Sigmoid colon (tissue), 6 donors: ENCODE measurements at regions not wholly inside any gene's neighbourhood (a gene's known extent, or its start where the extent isn't known, plus 50 kb on each side); places are given as distances from the start of the nearest gene placed in this dataset.

Experiments used
- DNase-seq: peaks from one replicate; pipeline ENCODE4 v3.0.0-alpha.2; 2019
- H3K27ac ChIP-seq, 4 donors: fragments of 200-600 bp; sonication (generic); one replicate each; pipeline ENCODE4 v1.5.1; 2016 to 2019; ENCODE audit warnings: mild to moderate bottlenecking in 1 of 4
- H3K27me3 ChIP-seq, 3 donors: fragments of 200-600 bp; sonication (generic); one replicate each; pipeline ENCODE4 v1.5.1; 2019; ENCODE audit warnings: mild to moderate bottlenecking in 1 of 3
- H3K36me3 ChIP-seq, 4 donors: fragments of 200-600 bp; sonication (generic); one replicate each; pipeline ENCODE4 v1.5.1; 2016 to 2019
- H3K4me1 ChIP-seq, 4 donors: fragments of 200-600 bp; sonication (generic); one replicate each; pipeline ENCODE4 v1.5.1; 2017 to 2019
- H3K4me3 ChIP-seq, 4 donors: fragments of 200-600 bp; sonication (generic); one replicate each; pipeline ENCODE4 v1.5.1; 2017 to 2019; ENCODE audit warnings: mild to moderate bottlenecking in 2 of 4, moderate library complexity in 1 of 4
- H3K9me3 ChIP-seq, 4 donors: fragments of 200-600 bp in 3 of 4; sonication (generic) in 3 of 4; one replicate each; pipeline versions ENCODE4 v1.5.1 to v1.6.1; 2013 to 2019
- CTCF ChIP-seq, 4 experiments: fragments of 450-650 bp in 3 of 4; fragments of 200-600 bp in 1 of 4; IDR thresholded peaks; one replicate each; pipeline ENCODE4 v1.5.1; 2016 to 2019; ENCODE audit warnings: antibody characterized with exemption in 4 of 4, mild to moderate bottlenecking in 3 of 4, moderate library complexity in 2 of 4
- EP300 ChIP-seq, 4 donors: sonication (generic); formaldehyde crosslinking; IDR thresholded peaks; one replicate each; pipeline ENCODE4 v1.6.1; 2017; ENCODE audit warnings: antibody characterized with exemption in 4 of 4
- POLR2A ChIP-seq, 2 donors: fragments of 450-650 bp; IDR thresholded peaks; one replicate each; pipeline ENCODE4 v1.6.1; 2016; ENCODE audit warnings: antibody characterized with exemption in 2 of 2, mild to moderate bottlenecking in 2 of 2, moderate library complexity in 2 of 2
- POLR2AphosphoS5 ChIP-seq, 4 donors: sonication (generic); formaldehyde crosslinking; IDR thresholded peaks; one replicate each; pipeline ENCODE4 v1.6.1; 2017; ENCODE audit warnings: antibody characterized with exemption in 4 of 4
- whole genome bisulfite sequencing, 2 donors: extraction: QIAGEN DNeasy Blood & Tissue Kit; methylation state at CpG; one replicate each; pipeline ENCODE4 v1.1.7; 2013; 5-methylcytosine and 5-hydroxymethylcytosine counted together
- intact Hi-C: fragments of 100-400 bp; cut with DNase I; formaldehyde crosslinking; loops from one replicate; pipeline ENCODE4 v1.15.1; 2023
- donor health status: healthy with polysubstance abuse.
- donor health status: healthy.

- WGBS, 2 donors: 92 to 93% methylated on average over 10 to 11 of the region's 13 CpGs
- no peak for TF ChIP-seq CTCF (IDR thresholded peaks at IDR 0.05)
- no peak for TF ChIP-seq POLR2AphosphoS5 (IDR thresholded peaks at IDR 0.05)
- no peak for TF ChIP-seq EP300 (IDR thresholded peaks at IDR 0.05)
- TF ChIP-seq POLR2A (IDR thresholded peaks at IDR 0.05): no peak
- no peaks in the 10 kb centered on the region for H3K4me1 ChIP-seq
- H3K9me3 ChIP-seq: no peaks in the 10 kb centered on the region
- no peak overlapping the region for H3K4me3 ChIP-seq
- no peaks in the 10 kb centered on the region for H3K27me3 ChIP-seq
- no peak overlapping the region for H3K27ac ChIP-seq
- H3K36me3 ChIP-seq: no peaks in the 10 kb centered on the region
- DNase-seq: no peak
- intact Hi-C loops: no loop called here
Observed at GRCh38 chr9:22354699-22355384, 91.8 kb upstream of the DMRTA1 start.

GRCh38 chr9:22356985-22357384, 89.6 kb upstream of the DMRTA1 start:
- H3K9me3 ChIP-seq: no peaks in the 10 kb centered on the region
- H3K27ac ChIP-seq: no peak overlapping the region
- H3K27me3 ChIP-seq: no peaks in the 10 kb centered on the region
- H3K4me1 ChIP-seq: no peaks in the 10 kb centered on the region
- TF ChIP-seq CTCF (IDR thresholded peaks at IDR 0.05): no peak
- TF ChIP-seq POLR2AphosphoS5 (IDR thresholded peaks at IDR 0.05): no peak
- TF ChIP-seq POLR2A (IDR thresholded peaks at IDR 0.05): no peak
- no peak for TF ChIP-seq EP300 (IDR thresholded peaks at IDR 0.05)
- WGBS, 2 donors: 65 to 72% methylated on average over 5 of the region's 5 CpGs
- no peak for DNase-seq
- intact Hi-C loops: no loop called here
- H3K36me3 ChIP-seq: no peaks in the 10 kb centered on the region
- no peak overlapping the region for H3K4me3 ChIP-seq

- no peak overlapping the region for H3K4me3 ChIP-seq
- no peak overlapping the region for H3K27ac ChIP-seq
- TF ChIP-seq POLR2AphosphoS5 (IDR thresholded peaks at IDR 0.05) (no peak), CTCF (IDR thresholded peaks at IDR 0.05) (no peak), EP300 (IDR thresholded peaks at IDR 0.05) (no peak), POLR2A (IDR thresholded peaks at IDR 0.05) (no peak)
- intact Hi-C loops: no loop called here
- no peaks in the 10 kb centered on the region for H3K4me1 ChIP-seq
- no peak for DNase-seq
- no peaks in the 10 kb centered on the region for H3K27me3 ChIP-seq
- no peaks in the 10 kb centered on the region for H3K36me3 ChIP-seq
- H3K9me3 ChIP-seq: no peaks in the 10 kb centered on the region
- WGBS, 2 donors: 91% methylated on average over 31 of the region's 31 CpGs
Observed at GRCh38 chr9:22363421-22363887, 83.2 kb upstream of the DMRTA1 start.

GRCh38 chr9:22373636-22374035, 73.0 kb upstream of the DMRTA1 start:
- DNase-seq: no peak
- WGBS, 2 donors: 74 to 82% methylated on average over 2 of the region's 2 CpGs
- no peaks in the 10 kb centered on the region for H3K27me3 ChIP-seq
- no peaks in the 10 kb centered on the region for H3K9me3 ChIP-seq
- no peaks in the 10 kb centered on the region for H3K36me3 ChIP-seq
- H3K4me1 ChIP-seq: no peaks in the 10 kb centered on the region
- no peak overlapping the region for H3K4me3 ChIP-seq
- TF ChIP-seq CTCF (IDR thresholded peaks at IDR 0.05) (no peak), POLR2AphosphoS5 (IDR thresholded peaks at IDR 0.05) (no peak), POLR2A (IDR thresholded peaks at IDR 0.05) (no peak), EP300 (IDR thresholded peaks at IDR 0.05) (no peak)
- intact Hi-C loops: no loop called here
- H3K27ac ChIP-seq: no peak overlapping the region

- intact Hi-C loops: no loop called here
- Histone ChIP-seq H3K9me3 (no peaks in the 10 kb centered on the region), H3K27me3 (no peaks in the 10 kb centered on the region), H3K4me3 (no peak overlapping the region), H3K4me1 (no peaks in the 10 kb centered on the region), H3K27ac (no peak overlapping the region), H3K36me3 (no peaks in the 10 kb centered on the region)
- no peak for TF ChIP-seq EP300 (IDR thresholded peaks at IDR 0.05)
- no peak for TF ChIP-seq POLR2AphosphoS5 (IDR thresholded peaks at IDR 0.05)
- TF ChIP-seq CTCF (IDR thresholded peaks at IDR 0.05): no peak
- no peak for TF ChIP-seq POLR2A (IDR thresholded peaks at IDR 0.05)
- DNase-seq: no peak
- WGBS, 2 donors: 50 to 53% methylated on average over 2 of the region's 2 CpGs
Observed at GRCh38 chr9:22374051-22374450, 72.6 kb upstream of the DMRTA1 start.
